AG09319 (cell line): ENCODE measurements at regions not wholly inside any gene's neighbourhood (a gene's known extent, or its start where the extent isn't known, plus 50 kb on each side); places are given as distances from the start of the nearest gene placed in this dataset.

Source experiments
- DNase-seq: peaks from one replicate; pipeline ENCODE4 v3.0.0-alpha.2; 2010; ENCODE audit warnings: low read depth; ENCODE audit errors: extremely low read depth
- TF ChIP-seq, protein P1 (sequence below): IDR thresholded peaks from 2 replicates; pipeline ENCODE4 v1.5.1; 2011; ENCODE audit warnings: low read depth, mild to moderate bottlenecking, inconsistent platforms, low read length, moderate library complexity

DNA sequence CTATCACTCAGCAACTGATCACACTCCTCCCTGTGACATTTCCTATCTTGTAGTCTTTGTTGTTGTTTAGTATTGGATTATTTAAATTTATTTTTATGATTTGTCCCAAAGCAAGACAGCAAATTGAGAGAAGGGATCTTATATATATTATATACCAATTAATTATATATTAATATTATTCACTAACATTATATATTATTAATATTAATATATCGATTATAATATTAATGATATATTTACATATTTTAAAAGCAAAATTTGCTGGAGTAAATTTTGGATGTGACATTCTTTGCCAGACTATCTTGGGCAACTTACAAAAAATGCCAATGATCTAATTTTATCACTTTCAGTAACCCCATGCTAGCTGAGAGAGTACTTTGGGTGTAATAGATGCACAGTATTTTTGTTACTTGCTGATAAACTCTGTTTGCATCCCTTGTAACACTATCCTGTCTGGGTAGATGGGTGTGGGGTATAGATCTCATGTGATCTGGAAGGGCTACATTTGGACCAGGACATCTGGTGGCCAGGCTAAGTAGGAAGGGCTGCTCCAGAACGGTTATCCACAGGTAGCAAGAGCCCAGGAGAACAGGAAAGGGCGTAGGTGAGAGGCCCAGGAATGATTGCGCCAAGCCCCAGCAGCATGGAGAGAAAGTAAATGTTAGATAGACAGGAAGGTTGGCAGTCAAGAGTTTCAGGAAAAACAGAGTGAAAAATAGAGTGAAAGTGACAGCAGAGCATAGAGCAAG is 608.6 kb upstream of the KIRREL3 start:
- DNase-seq = no peak
- TF ChIP-seq, protein P1, sequence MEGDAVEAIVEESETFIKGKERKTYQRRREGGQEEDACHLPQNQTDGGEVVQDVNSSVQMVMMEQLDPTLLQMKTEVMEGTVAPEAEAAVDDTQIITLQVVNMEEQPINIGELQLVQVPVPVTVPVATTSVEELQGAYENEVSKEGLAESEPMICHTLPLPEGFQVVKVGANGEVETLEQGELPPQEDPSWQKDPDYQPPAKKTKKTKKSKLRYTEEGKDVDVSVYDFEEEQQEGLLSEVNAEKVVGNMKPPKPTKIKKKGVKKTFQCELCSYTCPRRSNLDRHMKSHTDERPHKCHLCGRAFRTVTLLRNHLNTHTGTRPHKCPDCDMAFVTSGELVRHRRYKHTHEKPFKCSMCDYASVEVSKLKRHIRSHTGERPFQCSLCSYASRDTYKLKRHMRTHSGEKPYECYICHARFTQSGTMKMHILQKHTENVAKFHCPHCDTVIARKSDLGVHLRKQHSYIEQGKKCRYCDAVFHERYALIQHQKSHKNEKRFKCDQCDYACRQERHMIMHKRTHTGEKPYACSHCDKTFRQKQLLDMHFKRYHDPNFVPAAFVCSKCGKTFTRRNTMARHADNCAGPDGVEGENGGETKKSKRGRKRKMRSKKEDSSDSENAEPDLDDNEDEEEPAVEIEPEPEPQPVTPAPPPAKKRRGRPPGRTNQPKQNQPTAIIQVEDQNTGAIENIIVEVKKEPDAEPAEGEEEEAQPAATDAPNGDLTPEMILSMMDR = no peak

DNA sequence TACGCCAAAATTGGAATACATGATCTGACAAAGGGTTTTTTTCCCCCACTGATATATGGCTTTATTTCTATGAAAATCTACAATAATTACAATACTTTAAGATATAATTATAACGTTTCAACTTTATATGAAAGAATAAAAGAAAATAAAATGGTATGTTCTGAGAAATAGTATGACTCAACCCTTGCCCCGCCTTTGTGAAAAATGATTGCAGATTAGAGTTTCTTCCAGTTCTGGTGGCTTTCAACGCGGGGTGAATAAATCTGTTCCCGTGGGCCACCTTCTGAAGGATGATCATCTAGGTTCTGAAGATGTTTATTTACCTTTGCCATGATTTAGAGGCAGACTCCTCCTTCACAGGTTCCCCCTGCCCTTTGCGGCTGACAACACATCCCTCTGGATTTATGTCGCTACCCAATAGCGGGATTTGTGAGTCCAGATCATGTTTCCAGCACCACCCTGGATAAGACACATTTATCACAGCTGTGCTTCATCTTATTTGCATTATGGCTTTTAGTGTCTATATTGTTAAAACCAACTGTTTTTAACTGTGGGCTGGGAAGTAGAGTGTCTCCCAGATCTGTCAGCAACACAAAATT is 607.0 kb upstream of the KIRREL3 start:
- TF ChIP-seq, protein P1 = no peak
- DNase-seq = no peak

DNA sequence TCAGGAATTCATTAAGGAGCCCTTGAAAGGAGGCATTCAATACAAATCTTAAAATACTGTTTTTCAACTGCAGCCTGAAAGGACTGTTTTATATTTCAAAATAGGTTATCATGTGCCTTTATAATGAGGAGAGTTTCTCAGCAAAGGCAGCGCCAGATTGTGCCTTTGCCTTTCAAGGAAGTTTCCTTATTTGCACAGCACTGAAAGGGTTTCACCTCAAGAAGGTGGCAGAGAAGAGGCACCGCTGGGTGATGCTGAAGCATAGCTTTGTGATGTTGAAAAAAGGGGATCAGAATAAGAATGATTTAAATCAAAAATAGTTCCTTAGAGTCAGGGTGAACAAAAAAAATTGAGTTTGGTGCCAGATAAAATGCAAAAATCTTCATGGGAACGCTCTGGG is 601.0 kb upstream of the KIRREL3 start:
- TF ChIP-seq, protein P1 = no peak
- no peak for DNase-seq

DNA sequence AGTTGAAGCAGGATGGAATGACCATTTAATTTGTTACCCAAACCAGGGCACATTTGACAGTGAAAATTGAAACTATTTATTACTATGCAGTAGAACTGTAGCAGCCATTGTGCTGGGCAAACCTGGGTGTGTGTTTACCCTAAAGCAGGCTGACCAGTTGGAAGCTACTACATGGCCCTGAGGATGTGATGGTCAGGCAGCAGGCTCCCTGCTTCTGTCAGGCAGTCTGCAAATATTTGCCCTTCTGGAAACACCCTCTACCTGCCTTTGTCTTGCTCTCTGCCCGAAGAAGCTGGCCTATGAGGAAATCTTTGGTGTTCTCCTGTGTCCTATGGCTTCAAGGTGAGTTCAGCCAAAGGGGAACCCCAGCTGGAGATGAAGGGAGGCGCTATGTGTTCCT is 600.1 kb upstream of the KIRREL3 start:
- DNase-seq = no peak
- TF ChIP-seq, protein P1 = no peak

DNA sequence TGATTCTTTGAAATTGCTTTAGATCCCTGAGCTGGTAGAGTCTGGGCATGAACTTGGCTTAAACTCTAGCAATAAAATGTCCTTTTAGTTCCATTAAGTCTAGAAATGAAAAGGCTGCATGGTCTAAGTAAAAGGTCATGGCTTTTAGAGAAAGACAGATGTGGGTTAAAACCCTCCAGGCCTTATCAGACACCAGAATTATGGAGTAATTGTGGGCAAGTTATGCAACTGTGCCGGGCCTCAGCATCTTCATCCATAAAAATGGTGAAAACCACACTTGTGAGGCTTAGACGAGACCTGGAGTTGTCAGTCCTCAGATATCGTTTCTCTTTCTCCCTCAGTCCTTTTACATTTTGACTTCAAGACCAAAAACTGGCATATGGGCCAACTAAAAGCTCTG is 597.9 kb upstream of the KIRREL3 start:
- DNase-seq = no peak
- TF ChIP-seq, protein P1 = no peak

DNA sequence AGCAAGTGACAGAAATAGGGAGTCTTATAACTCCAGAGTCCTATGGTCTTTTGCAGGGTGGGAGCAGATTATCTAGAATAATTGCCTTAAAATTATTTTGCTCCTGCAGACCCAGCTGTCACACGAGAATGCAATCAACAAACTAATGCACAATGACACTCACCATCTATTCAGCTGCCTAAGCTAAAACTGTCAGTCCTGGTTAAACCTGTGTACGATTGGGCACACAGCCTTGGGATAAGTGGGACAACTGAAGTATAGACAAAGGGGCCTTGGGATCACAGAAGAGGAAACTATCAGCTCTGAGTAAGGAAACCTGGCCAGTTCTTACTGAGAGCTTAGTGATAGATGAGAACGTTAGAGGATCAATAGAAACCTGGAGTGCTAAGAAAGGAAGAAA is 595.9 kb upstream of the KIRREL3 start:
- TF ChIP-seq, protein P1 = no peak
- DNase-seq = no peak

DNA sequence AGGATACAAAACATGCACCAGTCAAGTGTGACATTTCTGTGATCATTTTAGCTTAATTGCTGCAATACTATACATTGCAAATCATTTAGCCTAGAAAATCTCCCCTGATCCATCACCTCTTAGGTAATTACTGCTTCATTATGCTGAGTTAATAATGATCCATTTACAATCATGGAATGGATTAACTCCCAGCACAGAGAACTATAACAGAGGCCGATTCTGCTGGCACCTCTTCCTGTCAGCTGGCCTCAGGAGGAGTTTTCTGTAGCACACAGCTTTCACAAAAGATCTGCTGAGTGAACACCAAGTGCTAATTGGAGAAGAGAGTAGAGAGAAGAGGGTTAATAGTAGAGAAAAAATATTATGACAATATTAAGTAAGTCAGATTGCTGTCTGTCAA is 591.8 kb upstream of the KIRREL3 start:
- no peak for DNase-seq
- TF ChIP-seq, protein P1 = no peak
